ENCODE measurements at regions not wholly inside any gene's neighbourhood (a gene's known extent, or its start where the extent isn't known, plus 50 kb on each side); places are given as distances from the start of the nearest gene placed in this dataset.

GRCh38 chr1:81540216-81540615 lies 260.5 kb upstream of the ADGRL2 start:
- in situ Hi-C loops (cut with MboI; ENCODE audit: low pct_unique_long_range_greater_than_20kb, low sequenced_read_pairs, unreplicated experiment): no loop called here
- DNase-seq (ENCODE audit: low spot score): no peak
- TF ChIP-seq CTCF (IDR thresholded peaks at IDR 0.05; ENCODE audit: extremely low read depth, insufficient read depth, missing control alignments): no peak

GRCh38 chr1:81529014-81529413 lies 271.7 kb upstream of the ADGRL2 start:
- in situ Hi-C loops (cut with MboI; ENCODE audit: low pct_unique_long_range_greater_than_20kb, low sequenced_read_pairs, unreplicated experiment): no loop called here
- no peak for TF ChIP-seq CTCF (IDR thresholded peaks at IDR 0.05; ENCODE audit: extremely low read depth, insufficient read depth, missing control alignments)
- DNase-seq (ENCODE audit: low spot score): no peak

GRCh38 chr1:81525085-81525484 lies 275.6 kb upstream of the ADGRL2 start:
- in situ Hi-C loops (cut with MboI; ENCODE audit: low pct_unique_long_range_greater_than_20kb, low sequenced_read_pairs, unreplicated experiment): no loop called here
- DNase-seq (ENCODE audit: low spot score): no peak
- TF ChIP-seq CTCF (IDR thresholded peaks at IDR 0.05; ENCODE audit: extremely low read depth, insufficient read depth, missing control alignments): no peak

- DNase-seq (ENCODE audit: low spot score): no peak
- TF ChIP-seq CTCF (IDR thresholded peaks at IDR 0.05; ENCODE audit: extremely low read depth, insufficient read depth, missing control alignments): no peak
- in situ Hi-C loops (cut with MboI; ENCODE audit: low pct_unique_long_range_greater_than_20kb, low sequenced_read_pairs, unreplicated experiment): no loop called here
Observed at GRCh38 chr1:81519987-81520386, 280.7 kb upstream of the ADGRL2 start.

GRCh38 chr1:81517987-81518386 lies 282.7 kb upstream of the ADGRL2 start:
- no peak for DNase-seq (ENCODE audit: low spot score)
- no peak for TF ChIP-seq CTCF (IDR thresholded peaks at IDR 0.05; ENCODE audit: extremely low read depth, insufficient read depth, missing control alignments)
- in situ Hi-C loops (cut with MboI; ENCODE audit: low pct_unique_long_range_greater_than_20kb, low sequenced_read_pairs, unreplicated experiment): no loop called here

GRCh38 chr1:81513796-81514354 lies 286.9 kb upstream of the ADGRL2 start:
- in situ Hi-C loops (cut with MboI; ENCODE audit: low pct_unique_long_range_greater_than_20kb, low sequenced_read_pairs, unreplicated experiment): no loop called here
- no peak for TF ChIP-seq CTCF (IDR thresholded peaks at IDR 0.05; ENCODE audit: extremely low read depth, insufficient read depth, missing control alignments)
- DNase-seq (ENCODE audit: low spot score): no peak

Data from GM13977 (cell line).